GM12878 (cell line): ENCODE measurements at regions not wholly inside any gene's neighbourhood (a gene's known extent, or its start where the extent isn't known, plus 50 kb on each side); places are given as distances from the start of the nearest gene placed in this dataset.

ENCODE experiments used
- BCL11A ChIP-seq: IDR thresholded peaks from 2 replicates; pipeline ENCODE4 v1.6.1; 2011; ENCODE audit warnings: low read depth, low read length
- E2F4 ChIP-seq: IDR thresholded peaks from 2 replicates; pipeline ENCODE4 v1.6.1; 2012; ENCODE audit warnings: low read depth, low read length, improper control_type of control experiment
- ESRRA ChIP-seq: IDR thresholded peaks from 2 replicates; pipeline ENCODE4 v1.6.1; 2012; ENCODE audit warnings: mild to moderate bottlenecking, low read length, improper control_type of control experiment
- MEF2A ChIP-seq: IDR thresholded peaks from 2 replicates; pipeline ENCODE4 v1.6.1; 2011; ENCODE audit warnings: low read depth, mild to moderate bottlenecking, low read length, moderate library complexity; ENCODE audit not compliant: insufficient read depth
- MTA3 ChIP-seq: IDR thresholded peaks from 2 replicates; pipeline ENCODE4 v1.6.1; 2012; ENCODE audit warnings: low read length, inconsistent platforms, borderline replicate concordance
- NFIC ChIP-seq: IDR thresholded peaks from 2 replicates; pipeline ENCODE4 v1.6.1; 2012; ENCODE audit warnings: low read depth, mild to moderate bottlenecking, inconsistent platforms, low read length, moderate library complexity
- RAD21 ChIP-seq: IDR thresholded peaks from 2 replicates; pipeline ENCODE4 v1.6.1; 2011; ENCODE audit warnings: mild to moderate bottlenecking, low read depth, low read length, moderate library complexity; ENCODE audit not compliant: insufficient read depth
- SIX5 ChIP-seq: IDR thresholded peaks from 2 replicates; pipeline ENCODE4 v1.6.1; 2011; ENCODE audit warnings: mild to moderate bottlenecking, low read depth, low read length, moderate library complexity; ENCODE audit not compliant: severe bottlenecking
- SMAD5 ChIP-seq: IDR thresholded peaks from 2 replicates; pipeline ENCODE4 v1.6.1; 2016; ENCODE audit warnings: antibody characterized with exemption, low read depth
- TBL1XR1 ChIP-seq: IDR thresholded peaks from 2 replicates; pipeline ENCODE4 v1.6.1; 2012; ENCODE audit warnings: low read depth, low read length, improper control_type of control experiment
- ZNF24 ChIP-seq: fragments of 450-650 bp; IDR thresholded peaks from 2 replicates; pipeline ENCODE4 v1.6.1; 2017; ENCODE audit warnings: antibody characterized with exemption, mild to moderate bottlenecking
- TF ChIP-seq, protein P1 (sequence below): fragments of 450-650 bp; IDR thresholded peaks from 2 replicates; pipeline ENCODE4 v1.6.1; 2016; ENCODE audit warnings: mild to moderate bottlenecking, moderate library complexity, borderline replicate concordance
- TF ChIP-seq, protein P2 (sequence below): IDR thresholded peaks from 2 replicates; pipeline ENCODE4 v1.6.1; 2012; ENCODE audit warnings: improper control_type of control experiment, low read depth, low read length; ENCODE audit not compliant: insufficient replicate concordance

GRCh38 chr15:39215015-39215414 is 365.9 kb upstream of the THBS1 start (continued):
- TF ChIP-seq, protein P1, sequence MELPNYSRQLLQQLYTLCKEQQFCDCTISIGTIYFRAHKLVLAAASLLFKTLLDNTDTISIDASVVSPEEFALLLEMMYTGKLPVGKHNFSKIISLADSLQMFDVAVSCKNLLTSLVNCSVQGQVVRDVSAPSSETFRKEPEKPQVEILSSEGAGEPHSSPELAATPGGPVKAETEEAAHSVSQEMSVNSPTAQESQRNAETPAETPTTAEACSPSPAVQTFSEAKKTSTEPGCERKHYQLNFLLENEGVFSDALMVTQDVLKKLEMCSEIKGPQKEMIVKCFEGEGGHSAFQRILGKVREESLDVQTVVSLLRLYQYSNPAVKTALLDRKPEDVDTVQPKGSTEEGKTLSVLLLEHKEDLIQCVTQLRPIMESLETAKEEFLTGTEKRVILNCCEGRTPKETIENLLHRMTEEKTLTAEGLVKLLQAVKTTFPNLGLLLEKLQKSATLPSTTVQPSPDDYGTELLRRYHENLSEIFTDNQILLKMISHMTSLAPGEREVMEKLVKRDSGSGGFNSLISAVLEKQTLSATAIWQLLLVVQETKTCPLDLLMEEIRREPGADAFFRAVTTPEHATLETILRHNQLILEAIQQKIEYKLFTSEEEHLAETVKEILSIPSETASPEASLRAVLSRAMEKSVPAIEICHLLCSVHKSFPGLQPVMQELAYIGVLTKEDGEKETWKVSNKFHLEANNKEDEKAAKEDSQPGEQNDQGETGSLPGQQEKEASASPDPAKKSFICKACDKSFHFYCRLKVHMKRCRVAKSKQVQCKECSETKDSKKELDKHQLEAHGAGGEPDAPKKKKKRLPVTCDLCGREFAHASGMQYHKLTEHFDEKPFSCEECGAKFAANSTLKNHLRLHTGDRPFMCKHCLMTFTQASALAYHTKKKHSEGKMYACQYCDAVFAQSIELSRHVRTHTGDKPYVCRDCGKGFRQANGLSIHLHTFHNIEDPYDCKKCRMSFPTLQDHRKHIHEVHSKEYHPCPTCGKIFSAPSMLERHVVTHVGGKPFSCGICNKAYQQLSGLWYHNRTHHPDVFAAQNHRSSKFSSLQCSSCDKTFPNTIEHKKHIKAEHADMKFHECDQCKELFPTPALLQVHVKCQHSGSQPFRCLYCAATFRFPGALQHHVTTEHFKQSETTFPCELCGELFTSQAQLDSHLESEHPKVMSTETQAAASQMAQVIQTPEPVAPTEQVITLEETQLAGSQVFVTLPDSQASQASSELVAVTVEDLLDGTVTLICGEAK, result no peak
- TF ChIP-seq E2F4 (no peak), ZNF24 (no peak), SIX5 (no peak), MEF2A (no peak), RAD21 (no peak), ESRRA (no peak), BCL11A (no peak), TBL1XR1 (no peak), NFIC (no peak), MTA3 (no peak), SMAD5 (no peak)
- TF ChIP-seq, protein P2, sequence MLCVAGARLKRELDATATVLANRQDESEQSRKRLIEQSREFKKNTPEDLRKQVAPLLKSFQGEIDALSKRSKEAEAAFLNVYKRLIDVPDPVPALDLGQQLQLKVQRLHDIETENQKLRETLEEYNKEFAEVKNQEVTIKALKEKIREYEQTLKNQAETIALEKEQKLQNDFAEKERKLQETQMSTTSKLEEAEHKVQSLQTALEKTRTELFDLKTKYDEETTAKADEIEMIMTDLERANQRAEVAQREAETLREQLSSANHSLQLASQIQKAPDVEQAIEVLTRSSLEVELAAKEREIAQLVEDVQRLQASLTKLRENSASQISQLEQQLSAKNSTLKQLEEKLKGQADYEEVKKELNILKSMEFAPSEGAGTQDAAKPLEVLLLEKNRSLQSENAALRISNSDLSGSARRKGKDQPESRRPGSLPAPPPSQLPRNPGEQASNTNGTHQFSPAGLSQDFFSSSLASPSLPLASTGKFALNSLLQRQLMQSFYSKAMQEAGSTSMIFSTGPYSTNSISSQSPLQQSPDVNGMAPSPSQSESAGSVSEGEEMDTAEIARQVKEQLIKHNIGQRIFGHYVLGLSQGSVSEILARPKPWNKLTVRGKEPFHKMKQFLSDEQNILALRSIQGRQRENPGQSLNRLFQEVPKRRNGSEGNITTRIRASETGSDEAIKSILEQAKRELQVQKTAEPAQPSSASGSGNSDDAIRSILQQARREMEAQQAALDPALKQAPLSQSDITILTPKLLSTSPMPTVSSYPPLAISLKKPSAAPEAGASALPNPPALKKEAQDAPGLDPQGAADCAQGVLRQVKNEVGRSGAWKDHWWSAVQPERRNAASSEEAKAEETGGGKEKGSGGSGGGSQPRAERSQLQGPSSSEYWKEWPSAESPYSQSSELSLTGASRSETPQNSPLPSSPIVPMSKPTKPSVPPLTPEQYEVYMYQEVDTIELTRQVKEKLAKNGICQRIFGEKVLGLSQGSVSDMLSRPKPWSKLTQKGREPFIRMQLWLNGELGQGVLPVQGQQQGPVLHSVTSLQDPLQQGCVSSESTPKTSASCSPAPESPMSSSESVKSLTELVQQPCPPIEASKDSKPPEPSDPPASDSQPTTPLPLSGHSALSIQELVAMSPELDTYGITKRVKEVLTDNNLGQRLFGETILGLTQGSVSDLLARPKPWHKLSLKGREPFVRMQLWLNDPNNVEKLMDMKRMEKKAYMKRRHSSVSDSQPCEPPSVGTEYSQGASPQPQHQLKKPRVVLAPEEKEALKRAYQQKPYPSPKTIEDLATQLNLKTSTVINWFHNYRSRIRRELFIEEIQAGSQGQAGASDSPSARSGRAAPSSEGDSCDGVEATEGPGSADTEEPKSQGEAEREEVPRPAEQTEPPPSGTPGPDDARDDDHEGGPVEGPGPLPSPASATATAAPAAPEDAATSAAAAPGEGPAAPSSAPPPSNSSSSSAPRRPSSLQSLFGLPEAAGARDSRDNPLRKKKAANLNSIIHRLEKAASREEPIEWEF, result no peak
